ENCODE measurements at regions not wholly inside any gene's neighbourhood (a gene's known extent, or its start where the extent isn't known, plus 50 kb on each side); places are given as distances from the start of the nearest gene placed in this dataset.

GRCh38 chr2:21254170-21254965 is 130.6 kb downstream of the TDRD15 start:
- no peak for DNase-seq

- no peak for DNase-seq
These were observed 132.2 kb downstream of the TDRD15 start for GRCh38 chr2:21256006-21256405.

- no peak for DNase-seq
These were observed 133.9 kb downstream of the TDRD15 start for GRCh38 chr2:21257621-21258020.

GRCh38 chr2:21258082-21258481 is 134.3 kb downstream of the TDRD15 start:
- no peak for DNase-seq

- DNase-seq: no peak
These were observed 136.5 kb downstream of the TDRD15 start for GRCh38 chr2:21260311-21260710.

GRCh38 chr2:21261591-21261990 is 137.8 kb downstream of the TDRD15 start:
- DNase-seq: no peak

- DNase-seq: no peak
These were observed 138.7 kb downstream of the TDRD15 start for GRCh38 chr2:21262426-21262940.

- no peak for DNase-seq
These were observed 139.9 kb downstream of the TDRD15 start for GRCh38 chr2:21263622-21264021.

- DNase-seq: no peak
These were observed 142.0 kb downstream of the TDRD15 start for GRCh38 chr2:21265752-21266151.

- DNase-seq: no peak
These were observed 143.6 kb downstream of the TDRD15 start for GRCh38 chr2:21267232-21267835.

- DNase-seq: no peak
These were observed 144.6 kb downstream of the TDRD15 start for GRCh38 chr2:21268197-21268877.

GRCh38 chr2:21268878-21269224 is 145.1 kb downstream of the TDRD15 start:
- no peak for DNase-seq

- no peak for DNase-seq
These were observed 145.6 kb downstream of the TDRD15 start for GRCh38 chr2:21269382-21269781.

- no peak for DNase-seq
These were observed 146.3 kb downstream of the TDRD15 start for GRCh38 chr2:21270083-21270491.

GRCh38 chr2:21270708-21271122 is 146.9 kb downstream of the TDRD15 start:
- DNase-seq: no peak

GRCh38 chr2:21276163-21276562 is 152.4 kb downstream of the TDRD15 start:
- DNase-seq: no peak

GRCh38 chr2:21277068-21278056 is 153.6 kb downstream of the TDRD15 start:
- DNase-seq: no peak

- DNase-seq: no peak
These were observed 155.8 kb downstream of the TDRD15 start for GRCh38 chr2:21279525-21279924.

GRCh38 chr2:21280793-21281192 is 157.0 kb downstream of the TDRD15 start:
- no peak for DNase-seq

- no peak for DNase-seq
These were observed 157.6 kb downstream of the TDRD15 start for GRCh38 chr2:21281384-21281783.

- no peak for DNase-seq
These were observed 158.2 kb downstream of the TDRD15 start for GRCh38 chr2:21281791-21282514.

GRCh38 chr2:21282515-21282898 is 158.7 kb downstream of the TDRD15 start:
- DNase-seq: no peak

Data from stimulated activated CD4-positive, alpha-beta T cell treated with anti-CD3 and anti-CD28 coated beads, Interleukin-2, amount 100 ng/mL, for 24 hours (primary cell).